Gastroesophageal sphincter (tissue), 3 donors: ENCODE measurements at regions not wholly inside any gene's neighbourhood (a gene's known extent, or its start where the extent isn't known, plus 50 kb on each side); places are given as distances from the start of the nearest gene placed in this dataset.

Experiments
- EP300 ChIP-seq: sonication (generic); formaldehyde crosslinking; IDR thresholded peaks from one replicate; pipeline ENCODE4 v1.6.1; 2017; ENCODE audit warnings: antibody characterized with exemption, mild to moderate bottlenecking
- POLR2A ChIP-seq, 2 donors: fragments of 450-650 bp; IDR thresholded peaks; one replicate each; pipeline ENCODE4 v1.6.1; 2017; ENCODE audit warnings: antibody characterized with exemption in 2 of 2, mild to moderate bottlenecking in 2 of 2, moderate library complexity in 1 of 2
- TF ChIP-seq, protein P1 (sequence below), 4 experiments: fragments of 200-600 bp in 2 of 4; fragments of 450-650 bp in 2 of 4; sonication (generic) in 1 of 4; IDR thresholded peaks; one replicate each; pipeline ENCODE4 v1.5.1; 2017 to 2019; ENCODE audit warnings: antibody characterized with exemption in 4 of 4, mild to moderate bottlenecking in 2 of 4, moderate library complexity in 2 of 4

DNA sequence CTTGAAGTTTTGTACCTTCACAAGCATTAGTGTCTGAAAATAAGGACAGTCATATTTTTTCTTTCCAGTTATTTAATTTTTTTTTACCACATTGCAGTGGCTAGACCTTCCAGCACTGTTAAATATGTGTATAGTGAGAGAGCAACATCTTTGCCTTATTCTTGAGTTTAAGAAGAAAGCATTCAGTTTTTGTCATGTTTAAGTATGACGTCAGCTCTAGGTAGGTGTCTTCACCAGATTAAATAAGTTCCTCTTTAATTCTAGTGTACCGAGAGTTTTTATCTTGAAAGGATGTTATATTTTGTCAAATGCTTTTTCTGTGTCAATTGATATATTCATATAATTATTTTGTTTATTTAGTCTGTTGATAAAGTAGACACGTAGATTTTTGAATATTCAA is 258.8 kb downstream of the FAM181B start:
- TF ChIP-seq EP300, result no peak
- TF ChIP-seq POLR2A (IDR thresholded peaks at IDR 0.05), result no peak
- TF ChIP-seq, protein P1, sequence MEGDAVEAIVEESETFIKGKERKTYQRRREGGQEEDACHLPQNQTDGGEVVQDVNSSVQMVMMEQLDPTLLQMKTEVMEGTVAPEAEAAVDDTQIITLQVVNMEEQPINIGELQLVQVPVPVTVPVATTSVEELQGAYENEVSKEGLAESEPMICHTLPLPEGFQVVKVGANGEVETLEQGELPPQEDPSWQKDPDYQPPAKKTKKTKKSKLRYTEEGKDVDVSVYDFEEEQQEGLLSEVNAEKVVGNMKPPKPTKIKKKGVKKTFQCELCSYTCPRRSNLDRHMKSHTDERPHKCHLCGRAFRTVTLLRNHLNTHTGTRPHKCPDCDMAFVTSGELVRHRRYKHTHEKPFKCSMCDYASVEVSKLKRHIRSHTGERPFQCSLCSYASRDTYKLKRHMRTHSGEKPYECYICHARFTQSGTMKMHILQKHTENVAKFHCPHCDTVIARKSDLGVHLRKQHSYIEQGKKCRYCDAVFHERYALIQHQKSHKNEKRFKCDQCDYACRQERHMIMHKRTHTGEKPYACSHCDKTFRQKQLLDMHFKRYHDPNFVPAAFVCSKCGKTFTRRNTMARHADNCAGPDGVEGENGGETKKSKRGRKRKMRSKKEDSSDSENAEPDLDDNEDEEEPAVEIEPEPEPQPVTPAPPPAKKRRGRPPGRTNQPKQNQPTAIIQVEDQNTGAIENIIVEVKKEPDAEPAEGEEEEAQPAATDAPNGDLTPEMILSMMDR (IDR thresholded peaks at IDR 0.05), result no peak
